ENCODE measurements at regions not wholly inside any gene's neighbourhood (a gene's known extent, or its start where the extent isn't known, plus 50 kb on each side); places are given as distances from the start of the nearest gene placed in this dataset.

DNA sequence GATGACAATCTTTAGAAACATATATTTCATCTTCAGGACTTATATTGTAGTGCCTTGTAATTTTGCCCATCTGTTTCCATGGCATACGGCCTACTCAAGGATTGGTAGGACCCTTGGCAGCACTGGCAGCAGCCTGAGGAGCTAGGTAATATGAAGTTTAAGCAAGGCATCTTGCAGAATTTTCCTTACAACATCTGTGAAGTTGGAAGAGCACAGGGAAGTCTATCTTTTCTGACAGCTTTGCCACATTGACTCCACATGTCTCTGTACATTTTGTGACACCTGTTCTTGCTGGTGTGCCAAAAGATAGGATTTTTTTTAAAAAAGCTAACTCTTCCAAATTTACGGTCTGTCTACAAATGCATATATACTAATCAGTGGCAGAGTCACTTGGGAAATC lies 1235.2 kb downstream of the PCDH7 start:
- Histone ChIP-seq H3K27me3 (no peaks in the 10 kb centered on the region), H3K4me3 (no peak overlapping the region), H3K9me3 (no peaks in the 10 kb centered on the region), H3K27ac (no peak overlapping the region), H3K4me1 (no peaks in the 10 kb centered on the region), H3K36me3 (no peaks in the 10 kb centered on the region)
- TF ChIP-seq, protein P1, sequence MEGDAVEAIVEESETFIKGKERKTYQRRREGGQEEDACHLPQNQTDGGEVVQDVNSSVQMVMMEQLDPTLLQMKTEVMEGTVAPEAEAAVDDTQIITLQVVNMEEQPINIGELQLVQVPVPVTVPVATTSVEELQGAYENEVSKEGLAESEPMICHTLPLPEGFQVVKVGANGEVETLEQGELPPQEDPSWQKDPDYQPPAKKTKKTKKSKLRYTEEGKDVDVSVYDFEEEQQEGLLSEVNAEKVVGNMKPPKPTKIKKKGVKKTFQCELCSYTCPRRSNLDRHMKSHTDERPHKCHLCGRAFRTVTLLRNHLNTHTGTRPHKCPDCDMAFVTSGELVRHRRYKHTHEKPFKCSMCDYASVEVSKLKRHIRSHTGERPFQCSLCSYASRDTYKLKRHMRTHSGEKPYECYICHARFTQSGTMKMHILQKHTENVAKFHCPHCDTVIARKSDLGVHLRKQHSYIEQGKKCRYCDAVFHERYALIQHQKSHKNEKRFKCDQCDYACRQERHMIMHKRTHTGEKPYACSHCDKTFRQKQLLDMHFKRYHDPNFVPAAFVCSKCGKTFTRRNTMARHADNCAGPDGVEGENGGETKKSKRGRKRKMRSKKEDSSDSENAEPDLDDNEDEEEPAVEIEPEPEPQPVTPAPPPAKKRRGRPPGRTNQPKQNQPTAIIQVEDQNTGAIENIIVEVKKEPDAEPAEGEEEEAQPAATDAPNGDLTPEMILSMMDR (IDR thresholded peaks at IDR 0.05), result no peak
- TF ChIP-seq POLR2AphosphoS5 (IDR thresholded peaks at IDR 0.05) (no peak), POLR2A (IDR thresholded peaks at IDR 0.05) (no peak)
- DNase-seq (ENCODE audit: low spot score in 2 of 2), result no peak
- intact Hi-C loops (cut with DNase I; ENCODE audit: low total_unique reads), result no loop called here

DNA sequence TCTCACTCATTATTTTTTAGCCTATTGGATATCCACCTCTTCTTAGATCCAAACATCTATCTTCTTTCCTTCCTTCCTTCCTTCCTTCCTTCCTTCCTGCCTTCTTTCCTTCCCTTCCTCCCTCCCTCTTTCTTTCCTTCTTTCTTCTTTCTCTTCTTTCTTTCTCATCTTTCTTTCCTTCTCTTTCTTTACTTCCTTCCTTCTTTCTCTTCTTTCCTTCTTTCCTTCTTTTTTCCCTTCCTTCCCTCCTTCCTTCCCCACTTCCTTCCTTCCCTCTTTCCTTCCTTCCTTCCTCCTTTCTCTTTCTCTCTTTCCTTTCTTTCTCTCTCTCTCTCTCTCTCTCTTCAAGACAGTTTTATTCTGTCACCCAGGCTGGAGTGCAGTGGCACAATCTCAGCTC lies 1239.8 kb downstream of the PCDH7 start:
- H3K9me3 ChIP-seq, result no peaks in the 10 kb centered on the region
- H3K27me3 ChIP-seq, result no peaks in the 10 kb centered on the region
- no peak for DNase-seq (ENCODE audit: low spot score in 2 of 2)
- no peak overlapping the region for H3K4me3 ChIP-seq
- H3K4me1 ChIP-seq, result no peaks in the 10 kb centered on the region
- TF ChIP-seq, protein P1 (IDR thresholded peaks at IDR 0.05), result no peak
- TF ChIP-seq POLR2AphosphoS5 (IDR thresholded peaks at IDR 0.05), result no peak
- TF ChIP-seq POLR2A (IDR thresholded peaks at IDR 0.05), result no peak
- no peak overlapping the region for H3K27ac ChIP-seq
- intact Hi-C loops (cut with DNase I; ENCODE audit: low total_unique reads), result no loop called here
- no peaks in the 10 kb centered on the region for H3K36me3 ChIP-seq

DNA sequence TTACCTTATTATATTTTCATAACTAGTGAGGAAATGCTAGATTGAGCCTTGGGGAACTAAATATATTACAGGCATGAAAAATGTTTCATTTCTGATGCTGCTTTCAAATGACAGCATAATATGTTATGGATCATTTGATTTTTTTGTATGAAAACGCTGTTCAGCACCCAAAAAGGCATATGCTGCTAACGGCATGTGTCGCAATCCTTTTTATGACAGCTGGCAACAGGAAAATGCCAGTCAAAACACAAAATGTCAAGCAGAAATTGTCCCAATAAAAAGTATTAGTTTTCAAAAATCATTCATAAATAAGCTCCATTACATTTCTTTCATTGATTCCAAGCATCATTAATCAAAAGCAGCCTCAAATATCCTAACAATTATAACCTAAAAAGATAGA lies 1244.5 kb downstream of the PCDH7 start:
- Histone ChIP-seq H3K27me3 (no peaks in the 10 kb centered on the region), H3K27ac (no peak overlapping the region), H3K36me3 (no peaks in the 10 kb centered on the region), H3K9me3 (no peaks in the 10 kb centered on the region), H3K4me3 (no peak overlapping the region), H3K4me1 (no peaks in the 10 kb centered on the region)
- no peak for DNase-seq (ENCODE audit: low spot score in 2 of 2)
- intact Hi-C loops (cut with DNase I; ENCODE audit: low total_unique reads), result no loop called here
- TF ChIP-seq POLR2AphosphoS5 (IDR thresholded peaks at IDR 0.05) (no peak), POLR2A (IDR thresholded peaks at IDR 0.05) (no peak)
- TF ChIP-seq, protein P1 (IDR thresholded peaks at IDR 0.05), result no peak

- H3K27me3 ChIP-seq, result no peaks in the 10 kb centered on the region
- intact Hi-C loops (cut with DNase I; ENCODE audit: low total_unique reads), result no loop called here
- H3K9me3 ChIP-seq, result no peaks in the 10 kb centered on the region
- H3K36me3 ChIP-seq, result no peaks in the 10 kb centered on the region
- no peak overlapping the region for H3K4me3 ChIP-seq
- DNase-seq (ENCODE audit: low spot score in 2 of 2), result no peak
- TF ChIP-seq, protein P1 (IDR thresholded peaks at IDR 0.05), result no peak
- no peak for TF ChIP-seq POLR2A (IDR thresholded peaks at IDR 0.05)
- TF ChIP-seq POLR2AphosphoS5 (IDR thresholded peaks at IDR 0.05), result no peak
- H3K27ac ChIP-seq, result no peak overlapping the region
- no peaks in the 10 kb centered on the region for H3K4me1 ChIP-seq
Measured at GRCh38 chr4:31968842-31969241, 1248.7 kb downstream of the PCDH7 start.

GRCh38 chr4:31974490-31975002 lies 1254.4 kb downstream of the PCDH7 start:
- Histone ChIP-seq H3K4me1 (no peaks in the 10 kb centered on the region), H3K27ac (no peak overlapping the region), H3K27me3 (no peaks in the 10 kb centered on the region), H3K36me3 (no peaks in the 10 kb centered on the region), H3K9me3 (no peaks in the 10 kb centered on the region), H3K4me3 (no peak overlapping the region)
- no peak for TF ChIP-seq POLR2A (IDR thresholded peaks at IDR 0.05)
- TF ChIP-seq, protein P1 (IDR thresholded peaks at IDR 0.05), result no peak
- TF ChIP-seq POLR2AphosphoS5 (IDR thresholded peaks at IDR 0.05), result no peak
- DNase-seq (ENCODE audit: low spot score in 2 of 2), result no peak
- intact Hi-C loops (cut with DNase I; ENCODE audit: low total_unique reads), result no loop called here
